Muscle of leg (tissue), 3 donors: ENCODE measurements at regions not wholly inside any gene's neighbourhood (a gene's known extent, or its start where the extent isn't known, plus 50 kb on each side); places are given as distances from the start of the nearest gene placed in this dataset.

Experiments
- DNase-seq: peaks from one replicate; pipeline ENCODE4 v3.0.0; 2013
- H3K27ac ChIP-seq: one replicate; pipeline ENCODE4 v1.5.1; 2013; ENCODE audit warnings: mild to moderate bottlenecking, low read length, control low read depth
- H3K27me3 ChIP-seq: one replicate; pipeline ENCODE4 v1.6.1; 2013; ENCODE audit warnings: low read length; ENCODE audit not compliant: control insufficient read depth, insufficient read depth
- H3K36me3 ChIP-seq: one replicate; pipeline ENCODE4 v1.6.1; 2013; ENCODE audit warnings: low read length; ENCODE audit not compliant: control insufficient read depth, insufficient read depth
- H3K4me1 ChIP-seq: one replicate; pipeline ENCODE4 v1.6.1; 2013; ENCODE audit warnings: low read length; ENCODE audit not compliant: control insufficient read depth, insufficient read depth
- H3K4me3 ChIP-seq: one replicate; pipeline ENCODE4 v1.5.1; 2013; ENCODE audit warnings: low read length, control low read depth
- H3K9me3 ChIP-seq: replicated peaks from 2 replicates; pipeline ENCODE4 v1.6.1; 2013; ENCODE audit warnings: low read depth, low read length; ENCODE audit not compliant: control insufficient read depth
- WGBS: methylation state at CpG from one replicate; pipeline ENCODE4 v1.1.5; 2013; ENCODE audit warnings: missing lambda C conversion rate; ENCODE audit not compliant: insufficient coverage; 5-methylcytosine and 5-hydroxymethylcytosine counted together

DNA sequence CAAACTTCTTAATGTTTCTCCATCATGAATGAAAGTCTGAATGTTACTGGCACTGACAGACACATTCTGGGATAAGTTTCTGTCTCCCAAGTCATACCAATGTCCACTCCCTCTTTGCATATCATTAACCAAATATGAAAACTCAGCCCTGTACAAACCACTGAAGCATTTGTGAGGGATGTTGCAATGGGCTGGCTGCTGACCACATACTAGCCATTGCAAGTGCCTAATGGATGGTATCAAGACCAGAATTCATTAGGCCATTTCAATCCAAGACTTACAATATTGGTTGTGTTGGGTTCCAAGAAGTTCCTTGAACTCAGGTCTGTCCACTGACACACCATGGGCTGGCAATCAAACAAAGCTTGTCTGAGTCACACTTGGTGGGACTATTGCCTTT is 73.8 kb downstream of the CBLN2 start:
- Histone ChIP-seq H3K9me3 (no peaks in the 10 kb centered on the region), H3K4me1 (no peaks in the 10 kb centered on the region), H3K4me3 (no peak overlapping the region), H3K27me3 (no peaks in the 10 kb centered on the region), H3K36me3 (no peaks in the 10 kb centered on the region), H3K27ac (no peak overlapping the region)
- DNase-seq: no peak

- Histone ChIP-seq H3K4me3 (no peak overlapping the region), H3K27me3 (no peaks in the 10 kb centered on the region), H3K36me3 (no peaks in the 10 kb centered on the region), H3K4me1 (no peaks in the 10 kb centered on the region), H3K27ac (no peak overlapping the region), H3K9me3 (no peaks in the 10 kb centered on the region)
- no peak for DNase-seq
- 83% methylated on average over 2 of the region's 4 CpGs for WGBS
Observed at GRCh38 chr18:72468021-72468710, 76.0 kb downstream of the CBLN2 start.

GRCh38 chr18:72460210-72460680 is 83.9 kb downstream of the CBLN2 start:
- DNase-seq: peak; percentile 2
- Histone ChIP-seq H3K27ac (no peak overlapping the region), H3K4me1 (no peaks in the 10 kb centered on the region), H3K9me3 (no peaks in the 10 kb centered on the region), H3K36me3 (no peaks in the 10 kb centered on the region), H3K4me3 (no peak overlapping the region), H3K27me3 (no peaks in the 10 kb centered on the region)
- WGBS: no CpG with 5 or more reads among the region's 1 CpG

DNA sequence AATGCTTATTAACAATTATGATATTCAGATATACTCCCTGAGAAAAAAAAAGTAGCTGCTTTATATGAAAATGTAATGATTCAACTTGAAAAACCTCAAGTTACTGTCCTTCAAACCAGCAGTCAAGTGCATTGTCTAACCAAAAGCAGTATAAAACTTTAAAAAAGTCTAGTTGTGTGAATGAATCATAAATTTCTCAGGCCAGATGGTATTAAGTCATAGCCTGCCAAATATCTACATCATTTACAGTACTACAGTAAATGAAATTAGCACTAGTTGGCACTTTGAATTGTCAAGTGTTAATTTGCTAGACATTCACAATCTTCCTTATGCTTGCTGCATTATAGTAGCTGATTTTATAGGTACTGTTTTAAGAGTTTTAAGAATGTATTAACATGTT is 85.9 kb downstream of the CBLN2 start:
- DNase-seq: no peak
- Histone ChIP-seq H3K4me3 (no peak overlapping the region), H3K27ac (no peak overlapping the region), H3K27me3 (no peaks in the 10 kb centered on the region), H3K9me3 (no peaks in the 10 kb centered on the region), H3K4me1 (no peaks in the 10 kb centered on the region), H3K36me3 (no peaks in the 10 kb centered on the region)

DNA sequence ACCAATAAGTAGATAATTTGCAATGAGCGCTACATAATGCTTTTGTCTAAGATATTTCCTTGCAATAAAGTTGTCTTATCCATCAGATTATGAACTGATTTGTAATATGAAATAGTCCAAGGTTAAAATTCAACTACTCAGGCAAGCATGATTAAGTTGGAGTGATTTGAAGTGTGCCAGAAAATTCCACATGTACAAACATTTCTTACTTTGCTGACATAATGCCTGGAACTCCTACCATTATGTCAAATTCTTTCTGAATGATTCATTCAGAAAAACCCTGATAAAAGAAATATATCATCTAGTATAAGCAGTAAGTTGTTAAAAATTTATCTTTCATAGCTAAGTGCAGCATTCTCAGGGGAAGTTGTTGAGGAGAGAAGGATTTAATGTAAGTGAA is 87.3 kb downstream of the CBLN2 start:
- DNase-seq: no peak
- Histone ChIP-seq H3K27me3 (no peaks in the 10 kb centered on the region), H3K4me1 (no peaks in the 10 kb centered on the region), H3K27ac (no peak overlapping the region), H3K36me3 (no peaks in the 10 kb centered on the region), H3K4me3 (no peak overlapping the region), H3K9me3 (no peaks in the 10 kb centered on the region)
- WGBS: no CpG with 5 or more reads among the region's 1 CpG

GRCh38 chr18:72452328-72452727 is 91.8 kb downstream of the CBLN2 start:
- H3K4me1 ChIP-seq: no peaks in the 10 kb centered on the region
- WGBS: 94% methylated on average over 2 of the region's 6 CpGs
- no peaks in the 10 kb centered on the region for H3K27me3 ChIP-seq
- no peaks in the 10 kb centered on the region for H3K36me3 ChIP-seq
- no peak for DNase-seq
- H3K4me3 ChIP-seq: no peak overlapping the region
- no peak overlapping the region for H3K27ac ChIP-seq
- no peaks in the 10 kb centered on the region for H3K9me3 ChIP-seq

- DNase-seq: no peak
- H3K9me3 ChIP-seq: no peaks in the 10 kb centered on the region
- no peaks in the 10 kb centered on the region for H3K27me3 ChIP-seq
- H3K27ac ChIP-seq: no peak overlapping the region
- no peaks in the 10 kb centered on the region for H3K4me1 ChIP-seq
- WGBS: no CpG with 5 or more reads among the region's 4 CpGs
- H3K4me3 ChIP-seq: no peak overlapping the region
- no peaks in the 10 kb centered on the region for H3K36me3 ChIP-seq
Observed at GRCh38 chr18:72444798-72445155, 99.4 kb downstream of the CBLN2 start.

DNA sequence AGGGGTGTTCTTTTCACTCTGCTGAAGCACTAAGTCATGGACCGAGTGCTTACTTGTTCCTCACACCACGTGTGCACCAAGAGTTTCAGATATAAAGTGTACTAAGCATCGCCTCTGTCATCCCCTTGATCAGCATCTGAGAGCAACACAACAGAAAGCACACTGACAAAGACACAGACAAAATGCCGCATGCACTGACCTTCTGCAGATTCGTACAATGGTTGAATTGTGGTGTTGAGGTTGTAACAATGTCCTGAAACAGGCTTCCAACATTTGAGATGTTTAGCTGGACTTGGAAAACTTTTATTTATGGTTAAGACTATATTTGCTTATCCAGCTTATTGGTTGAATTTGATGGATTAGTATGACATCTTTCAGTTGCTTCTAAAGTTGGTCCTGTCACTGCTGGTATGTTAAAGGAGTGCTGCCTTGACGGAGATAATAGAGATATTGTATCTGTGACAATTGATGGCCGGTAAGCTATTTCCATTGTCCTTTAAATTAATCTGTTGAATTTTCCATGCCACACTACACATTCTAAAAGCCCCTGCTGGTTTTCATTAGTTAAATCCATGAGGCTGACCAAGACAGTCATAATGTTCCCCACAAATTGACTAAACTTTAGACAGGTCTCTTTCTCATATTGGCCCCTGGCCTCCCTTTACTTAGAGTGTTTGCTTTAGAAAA is 99.9 kb downstream of the CBLN2 start:
- H3K4me3 ChIP-seq: no peak overlapping the region
- H3K27me3 ChIP-seq: no peaks in the 10 kb centered on the region
- H3K4me1 ChIP-seq: no peaks in the 10 kb centered on the region
- no peak overlapping the region for H3K27ac ChIP-seq
- no peaks in the 10 kb centered on the region for H3K36me3 ChIP-seq
- DNase-seq: no peak
- WGBS: 60% methylated on average over 1 of the region's 7 CpGs
- no peaks in the 10 kb centered on the region for H3K9me3 ChIP-seq

DNA sequence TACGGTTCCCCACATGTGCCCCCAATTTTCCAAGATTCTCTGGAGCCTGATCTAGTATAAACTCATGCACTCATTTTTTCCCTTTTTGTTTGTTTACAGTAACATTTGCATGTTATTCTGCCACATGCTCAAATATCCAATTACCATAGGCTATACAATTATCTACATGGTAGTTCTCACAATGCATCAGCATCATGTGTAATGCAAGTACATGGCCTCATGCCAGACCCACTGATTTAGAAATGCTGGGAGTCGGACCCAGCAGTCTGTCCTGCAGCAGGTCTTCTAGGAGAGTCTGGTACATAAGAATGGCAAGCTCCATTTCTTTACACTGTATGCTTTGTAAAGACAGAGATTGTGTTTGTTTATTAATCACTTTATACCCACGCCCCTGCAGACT is 107.7 kb downstream of the CBLN2 start:
- H3K36me3 ChIP-seq: no peaks in the 10 kb centered on the region
- H3K27ac ChIP-seq: no peak overlapping the region
- DNase-seq: peak; percentile 1
- WGBS: 100% methylated on average over 1 of the region's 3 CpGs
- no peaks in the 10 kb centered on the region for H3K4me1 ChIP-seq
- no peak overlapping the region for H3K4me3 ChIP-seq
- H3K9me3 ChIP-seq: no peaks in the 10 kb centered on the region
- no peaks in the 10 kb centered on the region for H3K27me3 ChIP-seq

DNA sequence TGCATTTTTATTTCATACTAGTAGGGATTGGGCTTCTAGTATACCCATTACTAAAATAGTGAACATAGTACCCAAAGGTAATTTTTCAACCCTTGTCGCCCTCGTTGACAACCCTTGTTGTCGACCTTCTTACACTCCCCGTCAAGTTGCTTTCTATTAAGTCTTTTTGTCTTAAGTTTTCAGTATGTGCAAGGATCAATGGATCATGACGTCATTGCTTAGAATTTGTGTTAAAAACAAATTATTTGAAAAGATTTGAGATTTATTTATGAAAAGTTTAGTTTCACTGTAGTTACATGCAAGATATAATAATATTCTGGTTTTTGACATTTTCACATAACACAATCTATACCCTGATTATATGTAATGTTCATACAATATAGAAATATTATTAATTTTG is 110.4 kb downstream of the CBLN2 start:
- no CpG with 5 or more reads among the region's 5 CpGs for WGBS
- no peaks in the 10 kb centered on the region for H3K36me3 ChIP-seq
- no peaks in the 10 kb centered on the region for H3K4me1 ChIP-seq
- no peak overlapping the region for H3K4me3 ChIP-seq
- H3K27me3 ChIP-seq: no peaks in the 10 kb centered on the region
- H3K9me3 ChIP-seq: no peaks in the 10 kb centered on the region
- no peak overlapping the region for H3K27ac ChIP-seq
- DNase-seq: no peak

- Histone ChIP-seq H3K27ac (no peak overlapping the region), H3K27me3 (no peaks in the 10 kb centered on the region), H3K36me3 (no peaks in the 10 kb centered on the region), H3K4me3 (no peak overlapping the region), H3K9me3 (no peaks in the 10 kb centered on the region), H3K4me1 (no peaks in the 10 kb centered on the region)
- 33% methylated on average over 1 of the region's 2 CpGs for WGBS
- no peak for DNase-seq
Observed at GRCh38 chr18:72427721-72428120, 116.4 kb downstream of the CBLN2 start.
